HG03439 (cell line): ENCODE measurements at regions not wholly inside any gene's neighbourhood (a gene's known extent, or its start where the extent isn't known, plus 50 kb on each side); places are given as distances from the start of the nearest gene placed in this dataset.
"Not testable (repeated sequence)": the region's sequence is repeated elsewhere in the genome, so short reads cannot be mapped to it uniquely, and the experiment has no call there.

Source experiments
- ATAC-seq: cut with Tn5 transposase; IDR thresholded peaks from one replicate; pipeline ENCODE4 v1.9.1; 2021; ENCODE audit warnings: mild to moderate bottlenecking, moderate library complexity; ENCODE audit not compliant: unreplicated experiment

- ATAC-seq, result no peak
Observed at GRCh38 chr12:27864521-27864920, 84.5 kb upstream of the MANSC4 start.

- no peak for ATAC-seq
Observed at GRCh38 chr12:27863839-27864238, 83.8 kb upstream of the MANSC4 start.

- peak; percentile 99 for ATAC-seq
Observed at GRCh38 chr12:27861428-27862167, 81.6 kb upstream of the MANSC4 start.

GRCh38 chr12:27859648-27860047, 79.6 kb upstream of the MANSC4 start:
- no peak for ATAC-seq

- ATAC-seq, result not testable (repeated sequence)
Observed at GRCh38 chr12:27857006-27857405, 77.0 kb upstream of the MANSC4 start.

GRCh38 chr12:27852742-27853141, 72.7 kb upstream of the MANSC4 start:
- no peak for ATAC-seq
